ENCODE measurements at regions not wholly inside any gene's neighbourhood (a gene's known extent, or its start where the extent isn't known, plus 50 kb on each side); places are given as distances from the start of the nearest gene placed in this dataset.
"Not testable (repeated sequence)": the region's sequence is repeated elsewhere in the genome, so short reads cannot be mapped to it uniquely, and the experiment has no call there.

DNA sequence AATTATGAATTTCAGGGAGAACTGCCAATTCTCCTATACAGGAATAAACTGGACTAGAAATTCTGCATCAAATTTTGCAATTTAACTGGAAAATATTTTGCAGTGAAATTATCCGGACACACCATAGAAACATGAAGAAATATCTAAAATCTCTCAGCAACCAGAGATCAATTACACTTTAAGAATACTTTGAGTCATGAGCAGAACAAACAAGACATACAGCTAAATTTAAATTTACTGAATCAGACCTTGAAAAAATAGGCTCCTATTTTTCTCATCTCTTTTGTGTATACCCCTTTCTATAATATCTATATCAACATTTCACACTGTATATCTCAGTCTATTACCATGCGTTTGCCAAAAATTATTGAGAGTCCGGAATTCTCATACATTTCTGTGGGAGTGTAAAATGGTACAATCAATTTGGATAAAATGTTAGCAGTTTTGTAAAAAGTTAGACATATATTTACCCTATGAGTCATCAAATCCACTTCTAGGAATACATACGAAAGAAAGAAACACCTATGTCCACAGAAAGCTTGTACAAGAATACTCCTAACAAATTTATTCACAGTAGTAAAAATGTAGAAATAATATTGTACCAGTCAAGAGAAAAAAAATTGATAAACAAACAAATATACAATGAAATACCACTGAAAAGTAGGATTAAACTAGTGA is 593.1 kb upstream of the NECTIN3 start:
- no peak for DNase-seq (ENCODE audit: low spot score)

- no peak for DNase-seq (ENCODE audit: low spot score)
Measured at GRCh38 chr3:110479731-110480130, 591.9 kb upstream of the NECTIN3 start.

- DNase-seq (ENCODE audit: low spot score): no peak
Measured at GRCh38 chr3:110485389-110485788, 586.2 kb upstream of the NECTIN3 start.

DNA sequence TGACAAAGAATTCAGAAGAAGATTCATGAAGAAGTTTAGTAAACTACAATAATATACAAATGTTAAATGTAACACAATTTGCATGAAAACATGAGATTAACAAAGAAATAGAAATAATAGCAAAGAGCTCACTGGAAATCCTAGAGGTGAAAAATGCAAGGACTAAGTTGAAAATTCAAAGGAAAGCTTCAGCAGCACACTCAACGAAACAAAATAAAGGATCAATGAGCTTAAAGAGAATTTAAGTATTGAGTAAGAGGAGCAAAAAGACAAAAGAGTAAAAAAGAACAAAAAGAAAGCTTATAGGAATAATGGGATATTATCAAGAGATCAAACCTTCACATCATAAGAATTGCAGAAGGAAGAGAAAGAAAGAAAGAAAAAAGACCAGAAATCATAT is 583.8 kb upstream of the NECTIN3 start:
- DNase-seq (ENCODE audit: low spot score): no peak

- no peak for DNase-seq (ENCODE audit: low spot score)
Measured at GRCh38 chr3:110491413-110491812, 580.2 kb upstream of the NECTIN3 start.

DNA sequence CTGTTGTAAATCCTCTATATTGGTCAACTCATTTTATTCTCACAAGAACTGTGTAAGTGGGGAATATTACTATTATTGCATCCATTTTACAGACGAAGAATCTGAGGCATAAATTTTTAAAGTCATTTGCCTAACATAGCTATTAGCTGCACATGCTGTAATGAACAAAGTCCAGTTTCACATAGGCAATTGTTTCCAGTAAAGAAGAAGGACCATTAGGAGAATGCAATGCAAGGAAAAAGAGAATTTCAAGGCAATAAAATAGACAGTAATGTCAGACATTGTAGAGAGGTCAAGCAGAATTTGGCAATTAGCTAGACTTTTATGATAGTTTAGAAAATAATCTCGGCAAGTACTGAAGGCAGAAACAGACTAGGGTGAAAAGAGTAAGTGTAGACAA is 578.7 kb upstream of the NECTIN3 start:
- DNase-seq (ENCODE audit: low spot score): no peak

DNA sequence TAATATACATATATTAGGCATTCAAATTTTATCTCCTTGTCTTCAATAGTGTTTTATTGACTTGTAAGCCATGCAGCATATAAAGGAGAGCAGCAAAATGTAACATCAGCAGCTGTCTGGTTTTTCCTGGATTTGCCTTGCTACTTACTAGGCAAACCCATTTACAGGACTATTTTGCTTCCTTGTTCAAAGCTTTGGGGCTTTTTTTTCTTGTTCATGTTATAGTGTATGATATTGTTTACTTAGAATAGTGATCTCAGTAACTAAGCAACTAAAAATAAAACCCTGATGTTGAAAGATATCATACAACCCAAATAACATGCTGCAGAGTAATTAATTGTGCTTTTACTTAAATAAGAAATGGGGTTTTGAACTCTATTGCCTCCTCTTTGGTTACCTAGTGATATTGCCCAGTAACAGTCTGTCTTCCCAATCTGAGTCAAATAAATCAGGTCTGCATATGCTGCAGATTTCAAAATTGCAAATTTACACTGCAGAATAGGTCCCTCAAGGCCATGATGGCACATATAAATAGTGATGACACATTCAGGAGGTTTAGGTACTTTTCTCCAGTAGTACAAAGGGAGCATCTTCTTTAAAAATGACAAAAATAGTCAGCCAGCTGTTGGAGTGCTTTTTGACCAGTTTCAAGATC is 578.1 kb upstream of the NECTIN3 start:
- no peak for DNase-seq (ENCODE audit: low spot score)

DNA sequence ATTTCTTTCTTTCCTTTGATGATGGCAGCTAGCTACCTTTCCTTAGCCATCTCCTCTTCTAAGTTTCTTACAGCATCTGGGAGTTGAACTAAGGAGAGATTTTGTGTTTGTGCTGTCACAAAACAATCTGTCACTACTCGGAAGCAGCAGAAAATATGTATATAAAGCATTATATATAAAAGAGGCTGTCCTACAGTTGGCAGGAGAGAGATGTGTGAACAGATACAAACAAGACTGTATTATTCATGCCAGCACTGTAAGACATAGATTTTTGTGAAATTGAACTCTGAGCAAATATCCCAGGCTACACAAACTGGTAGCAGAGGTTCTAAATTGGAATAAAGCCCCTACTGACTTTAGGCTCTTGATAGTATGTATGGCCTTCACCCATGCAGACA is 577.5 kb upstream of the NECTIN3 start:
- no peak for DNase-seq (ENCODE audit: low spot score)

GRCh38 chr3:110494728-110495127 is 576.9 kb upstream of the NECTIN3 start:
- no peak for DNase-seq (ENCODE audit: low spot score)

- no peak for DNase-seq (ENCODE audit: low spot score)
Measured at GRCh38 chr3:110495201-110495927, 576.3 kb upstream of the NECTIN3 start.

- no peak for DNase-seq (ENCODE audit: low spot score)
Measured at GRCh38 chr3:110504401-110504800, 567.2 kb upstream of the NECTIN3 start.

DNA sequence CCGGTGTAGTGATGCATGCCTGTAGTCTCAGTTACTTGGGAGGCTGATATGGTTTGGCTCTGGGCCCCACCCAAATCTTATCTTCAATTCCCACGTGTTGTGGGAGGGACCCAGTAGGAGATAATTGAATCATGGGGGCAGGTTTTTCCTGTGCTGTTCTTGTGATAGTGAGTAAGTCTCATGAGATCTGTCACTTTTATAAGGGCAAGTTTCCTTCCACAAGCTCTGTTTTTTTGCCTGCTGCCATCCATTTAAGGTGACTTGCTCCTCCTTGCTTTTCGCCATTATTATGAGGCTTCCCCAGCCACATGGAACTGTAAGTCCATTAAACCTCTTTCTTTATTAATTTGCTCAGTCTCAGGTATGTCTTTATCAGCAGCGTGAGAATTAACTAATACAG is 566.7 kb upstream of the NECTIN3 start:
- DNase-seq (ENCODE audit: low spot score): no peak

DNA sequence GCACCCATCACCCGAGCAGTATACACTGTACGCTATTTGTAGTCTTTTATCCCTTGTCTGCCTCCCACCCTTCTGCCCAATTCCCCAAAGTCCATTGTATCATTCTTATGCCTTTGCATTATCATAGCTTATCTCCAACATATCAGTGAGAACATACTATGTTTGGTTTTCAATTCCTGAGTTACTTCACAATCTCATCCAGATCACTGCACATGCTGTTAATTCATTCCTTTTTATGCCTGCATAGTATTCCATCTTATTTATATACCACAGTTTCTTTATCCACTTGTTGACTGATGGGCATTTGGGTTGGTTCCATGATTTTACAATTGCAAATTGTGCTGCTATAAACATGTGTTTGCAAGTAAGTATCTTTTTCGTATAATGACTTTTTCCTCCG is 564.7 kb upstream of the NECTIN3 start:
- no peak for DNase-seq (ENCODE audit: low spot score)

DNA sequence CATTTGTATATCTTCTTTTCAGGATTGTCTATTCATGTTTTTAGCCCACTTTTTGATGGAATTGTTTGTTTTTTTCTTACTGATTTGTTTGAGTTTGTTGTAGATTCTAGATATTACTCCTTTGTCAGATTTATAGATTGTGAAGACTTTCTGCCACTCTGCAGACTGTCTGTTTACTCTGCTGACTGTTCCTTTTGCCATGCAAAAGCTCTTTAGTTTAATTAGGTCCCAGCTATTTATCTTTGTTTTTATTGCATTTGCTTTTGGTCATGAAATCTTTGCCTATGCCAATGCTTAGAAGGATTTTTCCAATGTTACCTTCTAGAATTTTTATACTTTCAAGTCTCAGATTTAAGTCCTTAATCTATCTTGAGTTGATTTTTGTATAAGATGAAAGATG is 564.0 kb upstream of the NECTIN3 start:
- not testable (repeated sequence) for DNase-seq (ENCODE audit: low spot score)

GRCh38 chr3:110512961-110513360 is 558.7 kb upstream of the NECTIN3 start:
- DNase-seq (ENCODE audit: low spot score): no peak

- DNase-seq (ENCODE audit: low spot score): no peak
Measured at GRCh38 chr3:110518031-110518430, 553.6 kb upstream of the NECTIN3 start.

GRCh38 chr3:110519071-110519470 is 552.5 kb upstream of the NECTIN3 start:
- no peak for DNase-seq (ENCODE audit: low spot score)

GRCh38 chr3:110521019-110521418 is 550.6 kb upstream of the NECTIN3 start:
- no peak for DNase-seq (ENCODE audit: low spot score)

DNA sequence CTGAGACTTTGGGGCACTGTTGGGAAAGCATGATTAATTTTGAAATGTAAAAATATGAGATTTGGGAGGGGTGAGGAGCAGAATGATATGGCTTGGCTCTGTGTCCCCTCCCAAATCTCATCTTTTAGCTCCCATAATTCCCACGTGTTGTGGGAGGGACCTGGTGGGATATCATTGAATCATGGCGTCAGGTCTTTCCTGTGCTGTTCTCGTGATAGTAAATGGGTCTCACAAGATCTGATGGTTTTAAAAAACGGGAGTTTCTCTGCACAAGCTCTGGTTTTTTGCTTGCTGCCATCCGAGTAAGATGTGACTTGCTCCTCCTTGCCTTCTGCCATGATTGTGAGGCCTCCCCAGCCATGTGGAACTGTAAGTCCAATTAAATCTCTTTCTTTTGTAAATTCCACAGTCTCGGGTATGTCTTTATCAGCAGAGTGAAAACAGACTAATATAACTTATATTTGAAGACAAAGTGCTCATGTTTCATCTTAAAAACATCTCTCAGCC is 546.0 kb upstream of the NECTIN3 start:
- DNase-seq (ENCODE audit: low spot score): not testable (repeated sequence)

DNA sequence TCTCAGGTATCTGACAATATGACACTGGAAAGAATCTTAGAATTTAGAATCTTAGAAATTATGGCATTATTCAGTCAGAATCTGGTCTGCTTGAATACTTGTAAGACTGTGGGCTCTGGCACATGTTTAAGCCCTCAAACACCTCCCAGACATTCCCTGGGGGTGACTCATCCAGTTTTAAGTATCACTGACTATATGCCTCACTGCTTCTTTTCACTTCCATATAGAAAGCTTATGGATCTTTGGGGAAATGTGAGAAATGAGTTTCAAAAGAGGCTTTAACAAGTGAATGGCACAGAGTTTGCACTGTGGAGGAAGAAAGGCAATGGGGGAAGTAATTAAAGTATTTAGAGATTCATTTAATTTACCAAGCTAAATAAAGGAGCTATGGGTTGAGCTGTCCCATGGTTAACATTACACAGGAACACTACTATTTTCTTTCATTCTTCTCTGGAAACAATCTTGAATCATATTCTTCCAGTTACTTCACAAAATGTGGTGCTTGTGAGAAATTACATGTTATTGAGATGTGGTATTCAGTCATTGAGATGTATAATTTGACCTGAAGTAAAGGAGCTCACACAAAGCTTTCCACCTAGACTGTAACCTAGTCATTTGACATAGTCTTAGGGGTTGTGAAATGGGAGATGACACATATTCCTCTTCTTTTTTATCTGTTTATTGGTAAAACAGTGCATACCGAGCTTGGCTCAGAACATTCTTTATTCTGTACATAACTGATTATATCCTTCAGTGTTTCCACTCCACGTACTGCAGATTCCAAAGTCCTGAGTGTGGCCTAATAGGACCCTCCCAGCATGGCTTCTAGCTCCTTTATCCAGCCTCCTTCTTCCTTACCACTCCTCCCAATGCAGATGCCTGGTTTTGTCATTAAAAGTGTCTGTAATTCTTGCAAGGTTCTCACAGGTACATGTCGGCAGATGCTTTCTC is 544.6 kb upstream of the NECTIN3 start:
- no peak for DNase-seq (ENCODE audit: low spot score)

GRCh38 chr3:110528305-110529121 is 543.1 kb upstream of the NECTIN3 start:
- no peak for DNase-seq (ENCODE audit: low spot score)
